HG02571 (cell line): ENCODE measurements at regions not wholly inside any gene's neighbourhood (a gene's known extent, or its start where the extent isn't known, plus 50 kb on each side); places are given as distances from the start of the nearest gene placed in this dataset.
"Not testable (repeated sequence)": the region's sequence is repeated elsewhere in the genome, so short reads cannot be mapped to it uniquely, and the experiment has no call there.

Source experiments
- ATAC-seq: cut with Tn5 transposase; IDR thresholded peaks from one replicate; pipeline ENCODE4 v1.9.1; 2021; ENCODE audit warnings: mild to moderate bottlenecking, moderate library complexity; ENCODE audit not compliant: unreplicated experiment

DNA sequence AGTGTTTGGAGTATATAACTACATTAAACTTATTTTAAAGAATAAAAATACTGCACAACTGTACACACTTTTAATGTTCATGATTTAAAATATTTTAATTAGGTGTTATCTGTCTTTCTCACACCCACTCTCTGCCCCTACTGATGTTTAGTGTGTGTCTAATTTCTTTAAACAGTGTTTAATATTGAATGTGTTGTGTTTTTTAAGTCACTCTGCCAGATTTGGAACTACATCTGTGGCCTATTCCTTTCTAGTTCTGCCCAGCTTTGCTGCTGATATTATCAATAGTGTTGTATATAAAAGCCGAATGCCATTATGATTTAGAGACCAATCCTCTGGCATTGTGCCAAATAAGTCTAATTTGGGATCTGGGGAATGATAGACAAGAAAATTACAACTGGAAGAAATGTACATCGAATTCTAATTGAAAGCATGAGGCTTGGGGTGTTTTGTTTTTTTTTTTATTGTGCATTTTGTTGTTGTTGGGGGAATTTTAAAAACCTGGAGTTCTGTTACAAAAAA is 398.0 kb downstream of the CPS1 start:
- ATAC-seq = no peak

DNA sequence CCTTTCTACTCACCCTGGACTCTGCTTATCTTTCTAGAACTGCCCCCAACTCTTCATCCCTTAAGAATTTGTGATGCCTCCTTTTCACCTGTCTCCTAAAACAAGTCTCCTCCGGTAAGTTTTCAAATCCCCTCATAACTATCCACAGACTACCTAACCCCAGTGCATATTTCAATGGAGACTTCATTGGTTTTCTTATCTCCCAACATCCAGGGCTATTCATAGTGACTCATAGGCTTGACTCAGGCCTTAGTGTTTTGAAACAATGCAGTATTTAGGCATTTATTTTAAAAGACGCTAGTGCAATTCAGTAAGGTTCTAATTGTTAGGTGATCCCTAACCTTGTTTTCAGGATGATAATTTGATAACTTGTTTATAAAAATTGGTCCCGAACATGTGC is 399.2 kb downstream of the CPS1 start:
- no peak for ATAC-seq

DNA sequence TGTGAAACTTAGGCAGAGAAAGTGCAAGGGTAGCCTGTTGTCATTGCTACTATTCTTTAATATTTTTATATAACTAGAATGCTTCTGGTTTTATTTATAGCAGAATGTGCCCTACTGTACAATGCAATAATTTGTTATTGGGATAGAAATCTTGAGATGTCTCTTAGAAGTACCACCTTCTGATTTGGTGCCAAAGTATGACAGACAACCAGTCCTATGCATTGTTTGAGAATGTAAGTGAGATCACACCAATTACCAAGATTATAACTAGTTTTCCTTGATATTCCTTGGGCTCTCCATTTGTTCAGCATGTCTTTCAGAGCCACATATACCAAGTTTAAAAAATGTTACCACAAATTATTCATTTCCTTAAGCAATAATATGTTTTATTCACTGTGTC is 399.7 kb downstream of the CPS1 start:
- ATAC-seq = no peak

DNA sequence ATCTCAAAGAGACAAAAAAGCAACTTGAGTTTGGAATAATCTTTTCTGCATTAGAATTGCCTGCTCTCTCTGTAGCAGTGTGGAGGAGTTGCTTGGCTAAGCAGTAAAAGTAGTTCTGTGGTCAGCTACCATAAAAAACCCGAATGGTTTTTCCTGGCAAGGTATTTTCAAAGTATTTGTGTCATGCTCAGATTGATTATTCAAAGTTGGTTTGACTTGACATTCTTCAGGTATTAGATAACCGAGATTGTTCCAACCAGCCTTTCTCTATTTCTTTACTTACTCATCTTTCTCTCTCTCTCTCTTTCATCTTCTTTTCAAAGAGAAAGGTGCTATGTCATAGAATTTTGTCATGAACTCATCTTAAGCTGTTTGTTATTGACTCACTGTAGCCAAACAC is 404.9 kb downstream of the CPS1 start:
- no peak for ATAC-seq

DNA sequence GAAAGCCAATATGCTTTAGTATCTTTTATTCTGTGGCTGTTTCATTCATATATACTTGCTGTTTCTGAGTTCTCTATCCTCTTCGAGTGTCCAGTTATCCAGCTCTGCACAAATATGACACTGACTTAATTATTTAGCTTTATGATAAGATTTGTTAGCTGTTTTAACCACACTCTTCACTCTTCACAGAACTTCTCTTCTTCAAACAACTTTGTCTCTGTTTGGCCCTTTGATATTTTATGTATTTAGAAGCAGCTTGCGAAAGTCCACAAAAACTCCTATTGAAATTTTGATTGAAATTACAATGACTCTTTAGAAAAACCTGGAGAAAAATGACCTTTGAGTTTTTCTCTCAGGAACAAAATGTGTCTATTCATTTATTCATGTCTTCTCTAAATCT is 407.0 kb downstream of the CPS1 start:
- no peak for ATAC-seq

DNA sequence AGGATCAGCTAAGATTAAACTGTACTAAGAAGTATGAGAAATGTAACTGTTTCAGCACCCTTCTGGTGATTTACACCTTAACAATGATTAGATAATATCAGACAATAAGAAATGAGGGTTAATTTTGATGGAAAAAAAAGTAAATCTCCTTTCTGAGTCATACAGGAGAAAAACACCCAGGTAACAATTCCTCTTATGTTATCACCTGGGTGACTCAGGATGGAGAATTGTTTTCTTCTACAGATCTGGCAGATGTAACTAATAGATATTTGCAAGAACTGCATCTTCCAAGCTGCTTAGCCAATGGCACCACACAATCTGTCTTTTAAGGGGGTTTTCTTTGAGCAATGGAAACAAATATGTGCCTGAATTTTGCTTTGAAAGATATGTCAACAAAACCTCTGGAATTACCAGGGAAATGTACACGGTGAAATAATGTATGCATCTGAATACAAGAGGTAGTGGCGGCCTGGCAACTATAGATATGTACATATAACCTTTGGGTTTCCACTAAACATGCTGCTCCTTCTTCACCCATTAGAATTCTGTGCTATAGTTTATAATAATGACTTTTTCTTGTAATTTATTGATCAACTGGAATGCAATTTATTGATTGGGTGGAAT is 407.9 kb downstream of the CPS1 start:
- ATAC-seq = no peak

DNA sequence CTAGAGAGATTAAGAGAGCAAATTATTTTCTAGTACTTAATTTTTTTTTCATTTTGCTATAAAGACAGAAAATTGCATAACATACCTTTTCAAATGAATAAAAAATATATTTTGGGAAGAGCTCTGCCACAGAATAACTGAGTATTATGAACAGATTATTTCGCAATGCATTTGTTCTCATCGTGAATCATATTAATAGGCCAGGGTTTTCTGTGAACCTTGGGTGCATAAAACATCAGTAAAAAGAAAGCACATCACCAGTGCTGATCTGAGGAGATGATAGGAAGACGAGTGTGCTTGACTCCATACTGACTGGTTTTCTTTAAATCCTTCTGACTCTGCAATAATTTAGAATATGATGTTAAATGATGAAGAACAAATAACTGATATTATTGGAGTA is 409.1 kb downstream of the CPS1 start:
- no peak for ATAC-seq

DNA sequence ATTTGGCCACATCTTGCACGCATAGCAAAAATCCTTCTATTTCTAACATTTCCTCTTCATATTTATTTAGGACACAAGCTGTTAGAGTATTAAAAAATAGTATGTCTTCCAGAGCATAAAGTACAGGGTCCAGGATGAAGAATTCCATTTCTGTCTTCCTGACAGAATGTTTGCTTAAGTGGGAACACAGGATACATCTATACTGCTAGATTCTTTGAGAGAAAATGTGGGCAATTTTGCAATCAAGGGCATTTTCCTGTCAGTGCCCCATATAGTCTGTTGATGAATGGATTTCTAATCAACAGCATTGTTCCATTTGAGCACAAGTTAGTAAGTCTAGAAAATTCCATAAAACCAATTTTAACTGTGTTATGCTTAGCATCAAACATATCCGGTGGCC is 409.9 kb downstream of the CPS1 start:
- ATAC-seq = no peak

DNA sequence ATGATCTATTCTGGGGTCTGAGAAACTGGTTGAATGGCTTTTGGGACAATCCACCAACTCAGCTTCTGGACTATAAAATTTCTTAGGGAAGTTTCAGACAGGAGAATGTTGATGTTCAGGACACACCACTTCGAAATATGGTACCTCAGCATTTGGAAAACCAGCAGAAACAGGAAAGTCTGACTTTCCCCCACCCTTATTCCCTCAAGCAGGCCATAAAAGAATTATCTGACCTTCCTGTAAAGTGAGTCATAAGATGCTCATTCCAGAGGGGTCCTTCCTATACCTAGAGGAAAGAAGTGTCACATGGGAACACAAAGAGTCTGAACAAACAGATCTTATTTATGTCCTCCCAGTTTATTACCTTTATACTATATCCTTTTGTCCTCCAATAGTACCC is 415.0 kb downstream of the CPS1 start:
- ATAC-seq = no peak

DNA sequence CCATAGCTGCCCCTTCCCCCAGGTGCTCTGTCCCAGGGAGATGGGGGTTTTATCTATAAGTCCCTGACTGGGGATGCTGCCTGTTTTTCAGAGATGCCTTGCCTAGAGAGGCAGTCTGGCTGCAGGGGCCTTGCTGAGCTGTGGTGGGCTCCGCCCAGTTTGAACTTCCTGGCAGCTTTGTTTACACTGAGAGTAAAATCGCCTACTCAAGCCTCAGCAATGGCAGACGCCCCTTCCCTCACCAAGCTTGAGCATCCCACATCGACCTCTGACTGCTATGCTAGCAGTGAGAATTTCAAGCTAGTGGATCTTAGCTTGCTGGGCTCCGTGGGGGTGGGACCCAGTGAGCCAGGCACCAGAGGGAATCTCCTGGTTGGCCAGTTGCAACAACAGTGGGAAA is 430.4 kb downstream of the CPS1 start:
- not testable (repeated sequence) for ATAC-seq

DNA sequence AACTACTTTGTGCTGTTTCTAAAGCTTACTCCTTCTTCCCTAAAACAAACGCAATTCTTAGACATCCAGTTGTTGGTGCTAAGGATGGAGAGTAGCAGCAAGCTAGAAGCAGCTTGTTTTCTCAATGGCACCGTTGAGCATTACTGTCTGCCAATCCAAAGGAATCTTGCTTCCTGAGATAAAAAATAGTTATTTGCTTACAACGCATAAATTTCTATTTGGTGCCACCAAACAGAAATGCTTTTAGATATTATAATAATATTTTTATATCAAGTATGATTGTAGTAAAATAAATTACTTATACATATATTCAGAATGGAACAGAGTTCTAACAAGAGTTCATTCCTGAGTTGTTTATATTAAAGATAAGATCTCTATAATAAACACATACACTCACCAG is 434.7 kb downstream of the CPS1 start:
- no peak for ATAC-seq

DNA sequence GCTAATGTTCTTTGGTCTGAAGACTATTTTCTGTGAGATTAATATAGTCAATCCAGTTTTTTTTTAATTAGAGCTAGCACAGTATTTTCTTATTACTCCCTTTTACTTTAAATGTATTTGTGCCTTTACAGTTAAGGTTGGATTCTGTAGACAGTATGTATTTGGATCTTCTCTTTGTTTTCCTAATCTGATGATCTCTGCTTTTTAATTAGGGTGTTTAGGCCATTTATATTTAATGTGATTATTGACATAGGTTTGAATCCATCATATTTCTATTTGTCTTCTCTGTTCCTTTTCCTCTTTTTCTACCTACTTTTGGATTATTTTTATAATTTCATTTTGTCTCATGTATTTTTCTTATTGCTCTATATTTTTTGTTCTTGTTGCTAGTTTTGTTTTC is 437.7 kb downstream of the CPS1 start:
- no peak for ATAC-seq

DNA sequence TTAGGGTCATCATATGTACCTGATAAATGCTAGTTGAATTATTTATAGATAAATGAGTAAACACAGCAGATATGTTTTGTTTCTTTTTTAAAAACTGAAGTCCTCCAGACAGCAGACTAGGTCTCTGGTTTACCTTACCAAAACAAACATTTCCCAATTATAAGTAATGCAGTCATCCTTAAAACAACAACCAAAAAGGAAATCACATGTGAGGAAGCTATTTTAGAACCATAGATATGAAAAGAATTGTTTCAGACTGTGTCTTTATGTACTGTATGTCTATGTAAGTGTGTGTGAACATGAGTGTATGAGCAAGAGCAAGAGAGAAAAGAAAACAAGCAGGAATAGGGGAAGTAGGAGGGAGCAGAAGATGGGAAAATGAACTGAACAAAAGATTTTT is 441.0 kb downstream of the CPS1 start:
- ATAC-seq = no peak

DNA sequence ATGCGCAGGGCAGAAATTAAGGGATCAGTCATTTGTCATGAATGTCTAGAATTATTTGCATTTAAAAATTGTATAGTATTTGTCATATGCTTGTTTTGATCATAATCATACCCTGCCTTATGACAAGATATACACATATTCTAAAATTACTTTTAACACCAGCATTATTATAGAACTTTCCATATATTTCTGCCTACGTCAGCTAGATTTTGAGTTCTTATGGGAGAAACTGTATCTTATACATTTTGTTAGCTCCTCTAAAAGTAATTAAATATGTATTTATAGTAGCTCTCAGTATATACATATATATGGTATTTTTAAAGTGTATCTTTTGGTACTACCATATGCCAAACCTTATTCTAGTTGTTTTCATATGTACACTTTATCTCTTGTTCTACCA is 441.9 kb downstream of the CPS1 start:
- ATAC-seq = no peak

DNA sequence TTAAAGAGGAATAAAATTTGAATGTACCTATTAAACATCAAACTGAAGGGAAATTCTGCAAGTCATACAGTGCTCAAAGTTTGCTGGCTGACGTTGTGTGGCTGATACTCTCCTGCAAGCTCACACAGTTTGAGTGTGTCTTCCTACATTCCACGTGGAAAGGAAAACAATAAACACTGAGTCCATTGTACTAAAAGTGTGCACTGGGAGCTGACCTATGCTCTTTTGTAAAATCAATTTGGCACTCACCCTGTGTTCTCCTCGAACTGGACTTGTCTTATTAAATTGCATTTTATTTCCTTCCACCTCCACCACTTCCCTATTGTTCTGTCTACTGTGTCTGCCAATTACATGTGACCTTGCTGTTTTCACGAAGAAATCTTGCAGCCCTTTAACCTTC is 458.0 kb downstream of the CPS1 start:
- no peak for ATAC-seq

DNA sequence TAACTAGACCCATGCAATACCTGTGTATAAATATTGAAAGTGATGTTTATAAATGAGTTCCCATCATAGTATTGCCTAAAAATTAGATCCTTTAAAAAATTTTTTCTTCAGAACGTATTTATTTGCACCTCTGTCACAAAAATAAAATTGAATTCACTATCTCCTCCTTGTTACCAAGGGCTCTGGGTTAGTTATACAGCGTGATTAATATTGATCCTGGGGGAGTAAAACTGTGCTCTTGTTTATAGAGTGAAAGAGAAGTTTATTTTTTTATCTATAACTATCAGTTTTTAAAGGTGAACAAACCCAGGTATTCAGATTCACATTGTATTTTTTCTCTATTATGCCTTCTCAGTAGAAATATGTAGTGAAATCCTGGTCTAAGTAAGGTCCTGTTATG is 458.5 kb downstream of the CPS1 start:
- ATAC-seq = no peak

DNA sequence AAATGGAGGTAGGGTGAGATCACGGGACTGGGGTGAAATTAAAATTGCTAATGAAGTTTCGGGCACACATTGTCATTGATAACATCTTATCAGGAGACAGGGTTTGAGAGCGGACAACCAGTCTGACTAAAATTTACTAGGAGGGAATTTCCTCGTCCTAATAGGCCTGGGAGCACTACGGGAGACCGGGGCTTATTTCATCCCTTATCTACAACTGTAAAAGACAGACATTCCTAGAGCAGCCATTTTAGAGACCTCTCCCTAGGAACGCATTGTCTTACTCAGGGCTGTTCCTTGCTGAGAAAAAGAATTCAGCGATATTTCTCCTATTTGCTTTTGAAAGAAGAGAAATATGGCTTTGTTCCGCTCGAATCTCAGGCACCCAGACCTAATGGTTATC is 468.7 kb downstream of the CPS1 start:
- not testable (repeated sequence) for ATAC-seq

DNA sequence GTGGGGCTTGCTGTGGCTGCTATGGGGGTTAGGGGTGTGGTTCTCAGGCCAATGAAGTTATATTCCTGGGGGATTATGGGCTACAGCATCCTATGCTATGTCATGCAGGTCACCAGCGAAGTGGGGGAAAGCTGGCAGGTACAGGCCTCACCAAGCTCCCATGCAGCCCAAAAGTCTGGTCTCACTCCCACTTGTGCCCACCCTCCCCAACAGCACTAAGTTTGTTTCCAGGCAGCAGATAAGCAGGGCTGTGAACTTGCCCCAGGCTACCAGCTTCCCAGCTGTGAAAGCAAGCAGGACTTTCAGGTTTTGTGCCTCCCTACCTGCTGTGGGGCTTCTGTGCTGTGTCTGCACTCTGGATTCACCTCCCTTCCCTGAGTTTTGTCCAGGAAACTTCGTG is 469.7 kb downstream of the CPS1 start:
- ATAC-seq = no peak

DNA sequence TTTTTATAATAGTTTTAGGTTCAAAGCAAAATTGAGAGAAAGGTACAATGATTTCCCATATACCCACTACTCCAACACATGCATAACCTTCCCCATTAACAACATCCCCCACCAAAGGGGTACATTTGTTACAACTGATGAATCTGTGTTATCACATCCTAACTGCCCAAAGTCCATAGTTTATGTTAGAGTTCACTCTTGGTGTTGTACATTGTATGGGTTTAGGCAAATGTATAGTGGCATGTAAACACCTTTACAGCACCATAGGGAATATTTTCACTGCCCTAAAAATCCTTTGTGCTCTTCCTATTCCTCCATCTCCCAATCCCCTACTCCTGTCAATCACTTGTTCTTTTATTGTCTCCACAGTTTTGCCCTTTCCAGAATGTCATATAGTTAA is 471.6 kb downstream of the CPS1 start:
- ATAC-seq = no peak

DNA sequence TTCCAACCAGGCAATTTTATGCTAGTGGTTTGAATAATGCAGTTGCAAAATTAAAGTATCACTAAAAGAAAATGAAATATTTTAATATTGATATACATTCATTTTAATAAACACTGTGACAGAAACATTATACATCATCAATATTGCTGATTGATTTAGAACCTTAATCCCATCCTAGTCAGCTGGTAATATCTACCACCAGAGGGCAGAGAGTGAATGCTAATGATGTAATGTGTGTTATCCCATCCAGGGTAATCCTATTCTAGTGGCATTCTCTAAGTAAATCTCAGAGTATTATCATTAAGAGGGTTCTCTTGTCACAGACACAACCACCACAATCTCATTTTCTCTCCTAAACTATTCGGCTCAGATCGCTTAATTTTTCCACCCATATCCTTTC is 477.4 kb downstream of the CPS1 start:
- no peak for ATAC-seq

DNA sequence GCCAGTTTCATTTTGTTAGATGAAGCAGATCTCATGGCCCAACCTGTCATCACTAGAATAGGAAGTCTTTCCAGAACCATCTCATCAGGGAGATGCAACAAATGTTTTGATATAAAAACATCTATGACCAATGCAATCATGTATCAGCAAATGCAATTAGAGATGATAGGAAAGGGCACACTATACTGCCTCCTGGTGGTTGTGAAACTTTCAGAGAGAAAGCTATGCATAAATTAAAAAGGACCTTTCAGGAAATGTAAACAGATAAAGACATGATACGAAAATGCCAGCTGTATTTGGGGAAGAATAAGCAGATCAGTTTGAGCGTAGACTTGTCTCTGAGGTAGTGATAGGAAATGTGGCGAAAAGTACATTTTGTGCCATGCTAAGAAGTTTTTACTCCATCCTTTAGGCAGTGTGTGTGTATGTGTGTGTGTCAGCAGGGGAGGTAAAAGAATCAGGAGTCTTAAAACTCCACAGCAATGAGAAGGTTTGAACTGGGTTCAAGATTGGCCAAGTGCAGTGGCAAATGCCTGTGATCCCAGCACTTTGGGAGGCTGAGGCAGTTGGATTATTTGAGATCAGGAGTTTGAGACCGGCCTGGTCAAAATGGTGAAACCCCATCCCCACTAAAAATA is 479.3 kb downstream of the CPS1 start:
- no peak for ATAC-seq

DNA sequence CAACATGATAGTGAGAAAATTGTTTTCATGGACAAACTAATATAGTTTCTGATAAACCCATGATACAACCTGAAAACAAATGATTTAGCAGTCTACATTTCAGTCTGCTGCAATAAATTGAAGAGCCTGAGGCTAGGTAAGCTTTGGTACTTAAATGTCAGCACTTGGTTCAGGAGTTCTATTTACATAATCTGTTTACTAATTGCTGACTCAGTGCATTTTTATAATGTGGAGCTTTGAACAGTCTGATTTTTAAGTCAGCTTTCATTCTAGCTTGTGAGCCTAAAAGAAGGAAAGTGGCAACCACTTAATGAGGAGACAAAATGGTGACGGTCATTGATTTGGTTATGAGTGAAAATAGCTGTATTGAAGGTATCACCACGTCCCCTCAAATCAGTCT is 488.6 kb downstream of the CPS1 start:
- ATAC-seq = no peak
